HK-2 (cell line): ENCODE measurements at regions not wholly inside any gene's neighbourhood (a gene's known extent, or its start where the extent isn't known, plus 50 kb on each side); places are given as distances from the start of the nearest gene placed in this dataset.
A peak's percentile ranks its signal among the peaks of the same experiment; 100 is the strongest.

Experiments used
- DNase-seq: peaks from one replicate; pipeline ENCODE4 v3.0.0-alpha.2; 2018; ENCODE audit not compliant: unreplicated experiment

GRCh38 chr5:44868541-44868940 is 59.8 kb downstream of the MRPS30 start:
- DNase-seq: no peak

- DNase-seq: no peak
These were observed 61.2 kb downstream of the MRPS30 start for GRCh38 chr5:44869928-44870327.

GRCh38 chr5:44870430-44870829 is 61.7 kb downstream of the MRPS30 start:
- DNase-seq: no peak

GRCh38 chr5:44871401-44871800 is 62.7 kb downstream of the MRPS30 start:
- DNase-seq: no peak

- DNase-seq: peak; percentile 46
These were observed 67.2 kb downstream of the MRPS30 start for GRCh38 chr5:44875661-44876605.

GRCh38 chr5:44881266-44881665 is 72.5 kb downstream of the MRPS30 start:
- peak; percentile 13 for DNase-seq

- DNase-seq: no peak
These were observed 75.3 kb downstream of the MRPS30 start for GRCh38 chr5:44884036-44884435.

GRCh38 chr5:44885903-44886302 is 77.2 kb downstream of the MRPS30 start:
- no peak for DNase-seq

GRCh38 chr5:44887722-44888121 is 79.0 kb downstream of the MRPS30 start:
- no peak for DNase-seq

- DNase-seq: no peak
These were observed 79.7 kb downstream of the MRPS30 start for GRCh38 chr5:44888435-44888834.

GRCh38 chr5:44891116-44891515 is 82.4 kb downstream of the MRPS30 start:
- DNase-seq: no peak

GRCh38 chr5:44900273-44900954 is 91.7 kb downstream of the MRPS30 start:
- DNase-seq: no peak

GRCh38 chr5:44907396-44907795 is 98.6 kb downstream of the MRPS30 start:
- DNase-seq: no peak

- no peak for DNase-seq
These were observed 100.3 kb downstream of the MRPS30 start for GRCh38 chr5:44909004-44909403.

- no peak for DNase-seq
These were observed 102.8 kb downstream of the MRPS30 start for GRCh38 chr5:44911501-44911900.

- DNase-seq: no peak
These were observed 105.5 kb downstream of the MRPS30 start for GRCh38 chr5:44914221-44914620.

GRCh38 chr5:44919560-44919959 is 110.8 kb downstream of the MRPS30 start:
- DNase-seq: no peak

GRCh38 chr5:44927115-44927733 is 118.5 kb downstream of the MRPS30 start:
- no peak for DNase-seq

- no peak for DNase-seq
These were observed 124.3 kb downstream of the MRPS30 start for GRCh38 chr5:44932922-44933585.

- no peak for DNase-seq
These were observed 124.9 kb downstream of the MRPS30 start for GRCh38 chr5:44933686-44934085.

- DNase-seq: no peak
These were observed 126.5 kb downstream of the MRPS30 start for GRCh38 chr5:44935262-44935661.

- DNase-seq: no peak
These were observed 127.1 kb downstream of the MRPS30 start for GRCh38 chr5:44935871-44936270.
